ENCODE measurements at regions not wholly inside any gene's neighbourhood (a gene's known extent, or its start where the extent isn't known, plus 50 kb on each side); places are given as distances from the start of the nearest gene placed in this dataset.

GRCh38 chr2:128562471-128563347 is 244.0 kb upstream of the HS6ST1 start:
- 22% methylated on average over 7 of the region's 7 CpGs for WGBS (ENCODE audit: insufficient coverage, low coverage, missing lambda C conversion rate)
- no peak for TF ChIP-seq ZFP36 (IDR thresholded peaks at IDR 0.05; ENCODE audit: low read depth, low read length, partially characterized antibody)
- TF ChIP-seq ZNF263 (CRISPR knock-in tag; IDR thresholded peaks at IDR 0.05; ENCODE audit: borderline replicate concordance): no peak
- TF ChIP-seq RAD51 (IDR thresholded peaks at IDR 0.05; ENCODE audit: borderline replicate concordance, low read depth): no peak
- TF ChIP-seq HIVEP1 (CRISPR knock-in tag; IDR thresholded peaks at IDR 0.05): no peak
- TF ChIP-seq KLF13 (tag; IDR thresholded peaks at IDR 0.05; ENCODE audit: borderline replicate concordance, low read depth): no peak
- no peak for TF ChIP-seq OTX1 (CRISPR knock-in tag; IDR thresholded peaks at IDR 0.05)
- no peak for TF ChIP-seq ZFP1 (CRISPR knock-in tag; IDR thresholded peaks at IDR 0.05)
- no peak for TF ChIP-seq ZBTB1 (CRISPR knock-in tag; IDR thresholded peaks at IDR 0.05; ENCODE audit: borderline replicate concordance, low read depth)
- no peak for TF ChIP-seq PHF8 (IDR thresholded peaks at IDR 0.05; ENCODE audit: borderline replicate concordance, low read length)
- TF ChIP-seq HES1 (IDR thresholded peaks at IDR 0.05; ENCODE audit: low read depth): no peak
- Histone ChIP-seq H3K27me3 (ENCODE audit: control insufficient read depth in 2 of 2, insufficient read depth in 2 of 2, low read length in 2 of 2) (peaks cover 0 to 32% of the 10 kb centered on the region in 2 experiments; a peak in 3 of 5 replicates), H3K36me3 (ENCODE audit: control insufficient read depth, insufficient read depth, low read length) (no peaks in the 10 kb centered on the region), H2AFZ (ENCODE audit: low read depth, low read length) (no peak overlapping the region), H4K20me1 (replicated peaks; ENCODE audit: control insufficient read depth, insufficient read depth, low read length) (no peaks in the 10 kb centered on the region), H3K4me2 (ENCODE audit: insufficient read depth, low read length) (no peak overlapping the region), H3K79me2 (ENCODE audit: control insufficient read depth, insufficient read depth, low read length) (no peaks in the 10 kb centered on the region), H3K4me3 (no peak overlapping the region), H3K9me3 (replicated peaks; ENCODE audit: control insufficient read depth, insufficient read depth, low read depth, low read length) (no peaks in the 10 kb centered on the region), H3K4me1 (replicated peaks in 1 of 2; ENCODE audit: control insufficient read depth in 2 of 2, insufficient read depth in 2 of 2, low read length in 2 of 2) (no peaks in the 10 kb centered on the region; a peak in 1 of 5 replicates), H3K9ac (ENCODE audit: insufficient read depth in 1 of 2, low read depth in 2 of 2, low read length in 2 of 2) (no peak overlapping the region), H3K9me1 (ENCODE audit: control insufficient read depth, insufficient read depth, low read length) (no peaks in the 10 kb centered on the region), H3K27ac (ENCODE audit: extremely low read depth, low read depth, low read length) (no peak overlapping the region)
- ChIA-PET POLR2A (no interaction called here), CTCF (ENCODE audit: low intra/inter-chr PET ratio) (no interaction called here)
- FAIRE-seq: no peak
- no peak for ATAC-seq
- no TSS peak for BruUV-seq (replicated peaks)
- intact Hi-C loops (cut with micrococcal nuclease) (no loop called here), in situ Hi-C loops (cut with MboI) (no loop called here)
- DNase-seq (ENCODE audit: extremely low read depth in 1 of 4, low spot score in 3 of 4): no peak
